H9 (cell line): ENCODE measurements at regions not wholly inside any gene's neighbourhood (a gene's known extent, or its start where the extent isn't known, plus 50 kb on each side); places are given as distances from the start of the nearest gene placed in this dataset.

Experiments used
- DNase-seq: peaks from one replicate; pipeline ENCODE4 v3.0.0-alpha.2; 2017
- H2AFZ ChIP-seq: one replicate; pipeline ENCODE4 v1.6.1; 2013; ENCODE audit warnings: mild to moderate bottlenecking, low read length, control low read depth, moderate library complexity
- H2AK5ac ChIP-seq: 2 replicates; pipeline ENCODE4 v1.6.1; 2013; ENCODE audit warnings: low read length, control low read depth, mixed read lengths; ENCODE audit not compliant: insufficient read length
- H2BK120ac ChIP-seq: one replicate; pipeline ENCODE4 v1.6.1; 2013; ENCODE audit warnings: low read depth, mild to moderate bottlenecking, low read length, control low read depth, inconsistent platforms; ENCODE audit not compliant: poor library complexity, severe bottlenecking
- H2BK12ac ChIP-seq: 2 replicates; pipeline ENCODE4 v1.6.1; 2013; ENCODE audit warnings: low read length, control low read depth, mixed read lengths, low read depth; ENCODE audit not compliant: insufficient read length
- H2BK15ac ChIP-seq: 2 replicates; pipeline ENCODE4 v1.6.1; 2013; ENCODE audit warnings: low read depth, low read length, control low read depth
- H2BK20ac ChIP-seq: one replicate; pipeline ENCODE4 v1.6.1; 2013; ENCODE audit warnings: low read depth, mild to moderate bottlenecking, low read length, control low read depth, inconsistent platforms; ENCODE audit not compliant: poor library complexity, severe bottlenecking
- H2BK5ac ChIP-seq: 2 replicates; pipeline ENCODE4 v1.6.1; 2013; ENCODE audit warnings: low read length, control low read depth, mixed read lengths; ENCODE audit not compliant: insufficient read length
- H3K14ac ChIP-seq: 2 replicates; pipeline ENCODE4 v1.6.1; 2013; ENCODE audit warnings: low read length, control low read depth; ENCODE audit not compliant: insufficient read depth
- H3K18ac ChIP-seq: 2 replicates; pipeline ENCODE4 v1.6.1; 2013; ENCODE audit warnings: low read depth, mild to moderate bottlenecking, mixed read lengths, low read length, control low read depth; ENCODE audit not compliant: insufficient read length
- H3K23ac ChIP-seq: 2 replicates; pipeline ENCODE4 v1.6.1; 2013; ENCODE audit warnings: low read length, control low read depth, mixed read lengths, low read depth; ENCODE audit not compliant: insufficient read length
- H3K23me2 ChIP-seq: 2 replicates; pipeline ENCODE4 v1.6.1; 2013; ENCODE audit warnings: low read depth, mild to moderate bottlenecking, mixed read lengths, low read length, control low read depth; ENCODE audit not compliant: insufficient read length, poor library complexity, severe bottlenecking
- H3K27ac ChIP-seq: 2 replicates; pipeline ENCODE4 v1.5.1; 2013; ENCODE audit warnings: low read length, control low read depth, mixed read lengths, low read depth; ENCODE audit not compliant: insufficient read length
- H3K27me3 ChIP-seq: 2 replicates; pipeline ENCODE4 v1.6.1; 2013; ENCODE audit warnings: low read length, control low read depth, inconsistent platforms; ENCODE audit not compliant: insufficient read depth
- H3K4ac ChIP-seq: 2 replicates; pipeline ENCODE4 v1.6.1; 2013; ENCODE audit warnings: low read depth, mild to moderate bottlenecking, control low read depth, inconsistent platforms, low read length, moderate library complexity
- H3K4me1 ChIP-seq: 2 replicates; pipeline ENCODE4 v1.6.1; 2013; ENCODE audit warnings: low read length, control low read depth, inconsistent platforms; ENCODE audit not compliant: insufficient read depth
- H3K4me2 ChIP-seq: 2 replicates; pipeline ENCODE4 v1.6.1; 2013; ENCODE audit warnings: low read length, control low read depth, mixed read lengths; ENCODE audit not compliant: insufficient read length, insufficient read depth
- H3K56ac ChIP-seq: 2 replicates; pipeline ENCODE4 v1.6.1; 2013; ENCODE audit warnings: low read depth, mild to moderate bottlenecking, mixed read lengths, low read length, control low read depth; ENCODE audit not compliant: insufficient read length
- H3K79me1 ChIP-seq: 2 replicates; pipeline ENCODE4 v1.6.1; 2013; ENCODE audit warnings: low read depth, mild to moderate bottlenecking, moderate library complexity, low read length, control low read depth, inconsistent platforms; ENCODE audit not compliant: insufficient read depth, poor library complexity, severe bottlenecking
- H3K79me2 ChIP-seq: 2 replicates; pipeline ENCODE4 v1.6.1; 2013; ENCODE audit warnings: low read length, control low read depth, inconsistent platforms; ENCODE audit not compliant: insufficient read depth
- H3K9ac ChIP-seq: 2 replicates; pipeline ENCODE4 v1.6.1; 2013; ENCODE audit warnings: low read length, control low read depth, mixed read lengths; ENCODE audit not compliant: insufficient read length; ENCODE audit errors: extremely low read depth
- H3K9me3 ChIP-seq: one replicate; pipeline ENCODE4 v1.6.1; 2013; ENCODE audit warnings: low read depth, low read length, inconsistent platforms; ENCODE audit not compliant: control insufficient read depth
- H3T11ph ChIP-seq: one replicate; pipeline ENCODE4 v1.6.1; 2013; ENCODE audit warnings: mild to moderate bottlenecking, low read length, control low read depth, inconsistent platforms
- H4K20me1 ChIP-seq: one replicate; pipeline ENCODE4 v1.6.1; 2013; ENCODE audit not compliant: control insufficient read depth, insufficient read length, insufficient read depth
- H4K5ac ChIP-seq: 2 replicates; pipeline ENCODE4 v1.6.1; 2013; ENCODE audit warnings: low read depth, mild to moderate bottlenecking, mixed read lengths, low read length, control low read depth; ENCODE audit not compliant: insufficient read length
- H4K8ac ChIP-seq: replicated peaks from 2 replicates; pipeline ENCODE4 v1.6.1; 2013; ENCODE audit warnings: low read length, control low read depth, mixed read lengths, low read depth; ENCODE audit not compliant: insufficient read length
- H4K91ac ChIP-seq: 2 replicates; pipeline ENCODE4 v1.6.1; 2013; ENCODE audit warnings: low read depth, mild to moderate bottlenecking, moderate library complexity, mixed read lengths, low read length, control low read depth; ENCODE audit not compliant: insufficient read length
- H3K27ac Mint-ChIP-seq, 3 experiments: 2 replicates in 2 of 3; 3 replicates in 1 of 3; pipeline ENCODE4 v1.8.0; 2020 to 2021; ENCODE audit warnings: mixed read lengths in 3 of 3, mild to moderate bottlenecking in 1 of 3, moderate library complexity in 1 of 3
- H3K27me3 Mint-ChIP-seq: 2 replicates; pipeline ENCODE4 v1.8.0; 2021; ENCODE audit warnings: low read depth, mild to moderate bottlenecking, moderate library complexity, mixed read lengths
- H3K36me3 Mint-ChIP-seq, 3 experiments: 2 replicates in 2 of 3; 3 replicates in 1 of 3; pipeline ENCODE4 v1.8.0; 2020 to 2021; ENCODE audit warnings: low read depth in 3 of 3, mixed read lengths in 3 of 3; ENCODE audit not compliant: insufficient read depth in 1 of 3
- H3K4me1 Mint-ChIP-seq, 2 experiments: 2 replicates each; pipeline ENCODE4 v1.8.0; 2020; ENCODE audit warnings: mixed read lengths in 2 of 2
- H3K4me3 Mint-ChIP-seq, 2 experiments: 2 replicates in 1 of 2; 3 replicates in 1 of 2; pipeline ENCODE4 v1.8.0; 2020 to 2021; ENCODE audit warnings: mild to moderate bottlenecking in 2 of 2, mixed read lengths in 2 of 2, moderate library complexity in 1 of 2
- H3K9me3 Mint-ChIP-seq, 2 experiments: 2 replicates in 1 of 2; 3 replicates in 1 of 2; pipeline ENCODE4 v1.8.0; 2020; ENCODE audit warnings: mild to moderate bottlenecking in 2 of 2, mixed read lengths in 2 of 2, moderate library complexity in 1 of 2
- CTCF ChIP-seq: fragments of 200-600 bp; sonication (generic); conservative IDR thresholded peaks from 3 replicates; pipeline ENCODE4 v1.8.0; 2021; ENCODE audit warnings: antibody characterized with exemption, mild to moderate bottlenecking
- WGBS: extraction: QIAGEN DNeasy Blood & Tissue Kit; methylation state at CpG from one replicate; pipeline ENCODE4 v1.1.7; 2013; ENCODE audit warnings: missing lambda C conversion rate, low lambda C conversion rate, mixed read lengths; ENCODE audit not compliant: insufficient read length; ENCODE audit errors: extremely low coverage; 5-methylcytosine and 5-hydroxymethylcytosine counted together

DNA sequence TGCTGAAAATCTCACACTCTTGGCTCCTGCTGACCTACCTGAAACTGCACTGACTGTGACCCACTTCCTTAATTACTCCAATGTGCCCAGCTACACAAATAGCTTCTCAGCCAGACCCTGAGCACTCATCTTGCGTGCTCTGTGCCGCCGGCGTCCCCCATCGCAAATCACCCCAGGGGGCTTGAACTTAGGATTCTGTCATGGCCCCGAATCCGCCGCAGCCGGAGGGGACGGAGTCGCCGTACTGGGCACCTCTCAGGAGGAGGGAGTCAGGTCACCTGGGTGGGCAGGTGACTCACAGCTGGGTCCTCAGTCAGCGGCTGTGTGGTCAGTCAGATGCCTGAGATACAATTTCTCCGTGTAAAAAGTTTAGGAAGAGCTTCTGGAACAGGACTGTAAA, 804.9 kb upstream of the SALL3 start:
- H2BK5ac ChIP-seq: no peak overlapping the region

More for the DNA sequence above, 804.9 kb upstream of the SALL3 start:
- no peak for TF ChIP-seq CTCF
- Histone ChIP-seq H3K9ac (no peak overlapping the region), H4K20me1 (no peaks in the 10 kb centered on the region), H3K23me2 (no peaks in the 10 kb centered on the region), H3K14ac (no peak overlapping the region), H3K56ac (no peak overlapping the region), H2BK120ac (no peak overlapping the region), H3K4ac (no peak overlapping the region), H3K4me1 (no peaks in the 10 kb centered on the region), H4K8ac (no peak overlapping the region), H3K27ac (no peak overlapping the region), H2BK20ac (no peak overlapping the region), H3T11ph (no peak overlapping the region), H4K5ac (no peak overlapping the region), H3K79me2 (no peaks in the 10 kb centered on the region), H2AK5ac (no peak overlapping the region), H3K18ac (no peak overlapping the region), H3K79me1 (no peaks in the 10 kb centered on the region), H2BK12ac (no peak overlapping the region), H4K91ac (no peak overlapping the region), H2BK15ac (no peak overlapping the region), H3K23ac (no peak overlapping the region), H3K4me2 (no peak overlapping the region), H3K27me3 (no peaks in the 10 kb centered on the region), H3K9me3 (no peaks in the 10 kb centered on the region), H2AFZ (no peak overlapping the region)
- DNase-seq: no peak
- Mint-ChIP-seq H3K36me3 (no peaks in the 10 kb centered on the region; a peak in 1 of 7 replicates), H3K27ac (no peak overlapping the region), H3K4me1 (peaks cover 11 to 12% of the 10 kb centered on the region in 2 experiments), H3K9me3 (no peaks in the 10 kb centered on the region; a peak in 1 of 5 replicates), H3K4me3 (no peak overlapping the region), H3K27me3 (no peaks in the 10 kb centered on the region)
- no CpG with 5 or more reads among the region's 14 CpGs for WGBS
